Ramos (cell line): ENCODE measurements at regions not wholly inside any gene's neighbourhood (a gene's known extent, or its start where the extent isn't known, plus 50 kb on each side); places are given as distances from the start of the nearest gene placed in this dataset.

Experiments used
- in situ Hi-C: fragments of 300-500 bp; cut with MboI; formaldehyde crosslinking; loops from one replicate; pipeline ENCODE4 v1.14.3; 2022; ENCODE audit warnings: low sequenced_read_pairs; ENCODE audit not compliant: unreplicated experiment

GRCh38 chr14:71273366-71273765, 366.1 kb downstream of the PCNX1 start:
- in situ Hi-C loops, result no loop called here

GRCh38 chr14:71284048-71284447, 376.8 kb downstream of the PCNX1 start:
- in situ Hi-C loops, result no loop called here

GRCh38 chr14:71286126-71286525, 378.9 kb downstream of the PCNX1 start:
- in situ Hi-C loops, result no loop called here

- in situ Hi-C loops, result no loop called here
These were observed 380.3 kb downstream of the PCNX1 start for GRCh38 chr14:71287567-71287966.

- in situ Hi-C loops, result no loop called here
These were observed 382.3 kb downstream of the PCNX1 start for GRCh38 chr14:71289536-71289935.

- in situ Hi-C loops, result no loop called here
These were observed 383.0 kb downstream of the PCNX1 start for GRCh38 chr14:71290301-71290700.

GRCh38 chr14:71290960-71291466, 383.8 kb downstream of the PCNX1 start:
- in situ Hi-C loops, result no loop called here

GRCh38 chr14:71296184-71296583, 388.9 kb downstream of the PCNX1 start:
- in situ Hi-C loops, result no loop called here

GRCh38 chr14:71300566-71301330, 393.5 kb downstream of the PCNX1 start:
- in situ Hi-C loops, result no loop called here

- in situ Hi-C loops, result no loop called here
These were observed 394.4 kb downstream of the PCNX1 start for GRCh38 chr14:71301611-71302010.

- in situ Hi-C loops, result no loop called here
These were observed 397.4 kb downstream of the PCNX1 start for GRCh38 chr14:71304690-71305089.

- in situ Hi-C loops, result no loop called here
These were observed 401.4 kb downstream of the PCNX1 start for GRCh38 chr14:71308671-71309070.

- in situ Hi-C loops, result no loop called here
These were observed 402.5 kb downstream of the PCNX1 start for GRCh38 chr14:71309756-71310155.

- in situ Hi-C loops, result no loop called here
These were observed 403.8 kb downstream of the PCNX1 start for GRCh38 chr14:71311061-71311460.

- in situ Hi-C loops, result no loop called here
These were observed 407.5 kb downstream of the PCNX1 start for GRCh38 chr14:71314717-71315116.

GRCh38 chr14:71317385-71318096, 410.3 kb downstream of the PCNX1 start:
- in situ Hi-C loops, result no loop called here

- in situ Hi-C loops, result no loop called here
These were observed 410.8 kb downstream of the PCNX1 start for GRCh38 chr14:71318097-71318459.

- in situ Hi-C loops, result loop anchor here (10.0 kb wide), 1 partner anchor 405 kb away; no protein-coding TSS in a partner anchor
These were observed 412.4 kb downstream of the PCNX1 start for GRCh38 chr14:71319666-71320065.

- in situ Hi-C loops, result loop anchor here (10.0 kb wide), 1 partner anchor 405 kb away; no protein-coding TSS in a partner anchor
These were observed 413.0 kb downstream of the PCNX1 start, which contains the start of gene SIPA1L1 for GRCh38 chr14:71320107-71320733. Gene SIPA1L1, plus strand, starts transcription at chr14:71320476.

- in situ Hi-C loops, result loop anchor here (10.0 kb wide), 1 partner anchor 404 kb away; no protein-coding TSS in a partner anchor
These were observed 413.7 kb downstream of the PCNX1 start for GRCh38 chr14:71320734-71321573.
